OCI-LY1 (cell line): ENCODE measurements at regions not wholly inside any gene's neighbourhood (a gene's known extent, or its start where the extent isn't known, plus 50 kb on each side); places are given as distances from the start of the nearest gene placed in this dataset.

ENCODE experiments used
- H2AFZ ChIP-seq: fragments of 200-600 bp; sonication (generic), shearing (Covaris generic); 2 replicates; pipeline ENCODE4 v1.6.0; 2014; ENCODE audit warnings: antibody characterized with exemption, mild to moderate bottlenecking, low read length
- H3F3A ChIP-seq: fragments of 200-600 bp; sonication (generic), shearing (Covaris generic); 2 replicates; pipeline ENCODE4 v1.6.0; 2014; ENCODE audit warnings: mild to moderate bottlenecking, antibody characterized with exemption, low read length, moderate library complexity; ENCODE audit not compliant: insufficient read depth
- H3K27ac ChIP-seq: fragments of 200-600 bp; sonication (generic); 2 replicates; pipeline ENCODE4 v1.5.1; 2014; ENCODE audit warnings: low read length, mixed run types, mild to moderate bottlenecking, low read depth; ENCODE audit not compliant: poor library complexity, severe bottlenecking
- H3K27me3 ChIP-seq: fragments of 200-600 bp; sonication (generic); 2 replicates; pipeline ENCODE4 v1.6.0; 2014; ENCODE audit warnings: antibody characterized with exemption, mild to moderate bottlenecking, low read length, moderate library complexity; ENCODE audit not compliant: insufficient read depth
- H3K36me3 ChIP-seq: fragments of 200-600 bp; sonication (generic); 2 replicates; pipeline ENCODE4 v1.6.1; 2014; ENCODE audit warnings: mild to moderate bottlenecking, antibody characterized with exemption, low read length, moderate library complexity, mixed read lengths; ENCODE audit not compliant: insufficient read depth
- H3K4me1 ChIP-seq: fragments of 200-600 bp; sonication (generic); 2 replicates; pipeline ENCODE4 v1.5.1; 2014; ENCODE audit warnings: mild to moderate bottlenecking, low read length, moderate library complexity; ENCODE audit not compliant: insufficient read depth, severe bottlenecking
- H3K4me2 ChIP-seq: fragments of 200-600 bp; sonication (generic), shearing (Covaris generic); 2 replicates; pipeline ENCODE4 v1.6.1; 2014; ENCODE audit warnings: low read length
- H3K4me3 ChIP-seq: fragments of 200-600 bp; sonication (generic); 2 replicates; pipeline ENCODE4 v1.5.1; 2014; ENCODE audit warnings: low read length, low read depth, mild to moderate bottlenecking, mixed read lengths; ENCODE audit not compliant: poor library complexity, severe bottlenecking
- H3K79me2 ChIP-seq: fragments of 200-600 bp; shearing (Covaris generic); 2 replicates; pipeline ENCODE4 v1.6.1; 2016; ENCODE audit warnings: mixed run types, low read length, mixed read lengths; ENCODE audit not compliant: insufficient read depth
- H3K9ac ChIP-seq: fragments of 200-600 bp; sonication (generic), shearing (Covaris generic); 2 replicates; pipeline ENCODE4 v1.6.1; 2014; ENCODE audit warnings: mild to moderate bottlenecking, low read length, mixed read lengths
- H3K9me2 ChIP-seq: fragments of 200-600 bp; sonication (generic), shearing (Covaris generic); 2 replicates; pipeline ENCODE4 v1.6.1; 2014; ENCODE audit warnings: low read depth, mild to moderate bottlenecking, low read length, mixed read lengths
- H3K9me3 ChIP-seq: fragments of 200-600 bp; shearing (Covaris generic); 2 replicates; pipeline ENCODE4 v1.6.1; 2014; ENCODE audit warnings: low read length, mixed read lengths
- H4K20me1 ChIP-seq: fragments of 200-600 bp; sonication (generic), shearing (Covaris generic); 2 replicates; pipeline ENCODE4 v1.6.0; 2016; ENCODE audit warnings: mild to moderate bottlenecking, low read length; ENCODE audit not compliant: insufficient read depth
- CTCF ChIP-seq: fragments of 200-600 bp; sonication (generic), shearing (Covaris generic); IDR thresholded peaks from 2 replicates; pipeline ENCODE4 v1.5.1; 2017; ENCODE audit warnings: mild to moderate bottlenecking, antibody characterized with exemption, low read length, moderate library complexity, mixed read lengths
- EZH2 ChIP-seq: fragments of 200-600 bp; sonication (generic), shearing (Covaris generic); IDR thresholded peaks from 2 replicates; pipeline ENCODE4 v1.8.0; 2017; ENCODE audit warnings: borderline replicate concordance, mixed run types, mild to moderate bottlenecking, antibody characterized with exemption, low read length, moderate library complexity, mixed read lengths

- no peaks in the 10 kb centered on the region for H3K27me3 ChIP-seq
- H3F3A ChIP-seq, result no peaks in the 10 kb centered on the region
- no peaks in the 10 kb centered on the region for H3K79me2 ChIP-seq
- no peak overlapping the region for H2AFZ ChIP-seq
- H3K9me2 ChIP-seq, result no peaks in the 10 kb centered on the region
- H3K9ac ChIP-seq, result no peak overlapping the region
- no peak overlapping the region for H3K4me2 ChIP-seq
- no peaks in the 10 kb centered on the region for H4K20me1 ChIP-seq
- no peak overlapping the region for H3K27ac ChIP-seq
- no peaks in the 10 kb centered on the region for H3K4me1 ChIP-seq
- H3K4me3 ChIP-seq, result no peak overlapping the region
- H3K9me3 ChIP-seq, result no peaks in the 10 kb centered on the region
- H3K36me3 ChIP-seq, result no peaks in the 10 kb centered on the region
- no peak for TF ChIP-seq EZH2
- TF ChIP-seq CTCF, result no peak
These were observed 831.6 kb downstream of the QKI start for GRCh38 chr6:164246082-164246481.

GRCh38 chr6:164243949-164244348 is 829.4 kb downstream of the QKI start:
- no peak for TF ChIP-seq EZH2
- TF ChIP-seq CTCF, result no peak
- no peaks in the 10 kb centered on the region for H3K27me3 ChIP-seq
- no peaks in the 10 kb centered on the region for H3K9me3 ChIP-seq
- no peaks in the 10 kb centered on the region for H3F3A ChIP-seq
- no peak overlapping the region for H3K4me3 ChIP-seq
- H3K27ac ChIP-seq, result no peak overlapping the region
- H3K36me3 ChIP-seq, result no peaks in the 10 kb centered on the region
- no peak overlapping the region for H2AFZ ChIP-seq
- H4K20me1 ChIP-seq, result no peaks in the 10 kb centered on the region
- no peaks in the 10 kb centered on the region for H3K4me1 ChIP-seq
- H3K9ac ChIP-seq, result no peak overlapping the region
- H3K4me2 ChIP-seq, result no peak overlapping the region
- H3K9me2 ChIP-seq, result no peaks in the 10 kb centered on the region
- no peaks in the 10 kb centered on the region for H3K79me2 ChIP-seq

- no peak overlapping the region for H3K4me2 ChIP-seq
- no peak overlapping the region for H3K27ac ChIP-seq
- no peaks in the 10 kb centered on the region for H3K27me3 ChIP-seq
- H4K20me1 ChIP-seq, result no peaks in the 10 kb centered on the region
- H3K9me2 ChIP-seq, result no peaks in the 10 kb centered on the region
- TF ChIP-seq CTCF, result no peak
- TF ChIP-seq EZH2, result no peak
- no peaks in the 10 kb centered on the region for H3F3A ChIP-seq
- no peak overlapping the region for H2AFZ ChIP-seq
- no peaks in the 10 kb centered on the region for H3K9me3 ChIP-seq
- H3K4me3 ChIP-seq, result no peak overlapping the region
- no peaks in the 10 kb centered on the region for H3K79me2 ChIP-seq
- no peaks in the 10 kb centered on the region for H3K36me3 ChIP-seq
- H3K4me1 ChIP-seq, result no peaks in the 10 kb centered on the region
- no peak overlapping the region for H3K9ac ChIP-seq
These were observed 828.6 kb downstream of the QKI start for GRCh38 chr6:164243012-164243610.
